Ovary (tissue), 7 donors: ENCODE measurements at regions not wholly inside any gene's neighbourhood (a gene's known extent, or its start where the extent isn't known, plus 50 kb on each side); places are given as distances from the start of the nearest gene placed in this dataset.

Source experiments
- DNase-seq, 5 donors: peaks; one replicate each; pipeline ENCODE4 v3.0.0-alpha.2; 2019 to 2020
- H3K27ac ChIP-seq, 2 donors: fragments of 200-600 bp; one replicate each; pipeline versions ENCODE4 v1.5.1 to v1.8.0; 2019 to 2022
- H3K27me3 ChIP-seq: fragments of 200-600 bp; one replicate; pipeline ENCODE4 v1.8.0; 2022
- H3K36me3 ChIP-seq: fragments of 200-600 bp; sonication (generic); one replicate; pipeline ENCODE4 v1.5.1; 2019
- H3K4me1 ChIP-seq: one replicate; pipeline ENCODE4 v1.8.1; 2013; ENCODE audit warnings: mild to moderate bottlenecking, moderate library complexity; ENCODE audit not compliant: insufficient read depth
- H3K4me3 ChIP-seq: fragments of 200-600 bp; sonication (generic); one replicate; pipeline ENCODE4 v1.5.1; 2017
- H3K9me3 ChIP-seq, 2 donors: fragments of 200-600 bp in 1 of 2; sonication (generic) in 1 of 2; one replicate each; pipeline versions ENCODE4 v1.5.1 to v1.8.1; 2013 to 2019; ENCODE audit warnings: mild to moderate bottlenecking in 1 of 2, moderate library complexity in 1 of 2
- CTCF ChIP-seq, 3 donors: fragments of 450-650 bp in 2 of 3; fragments of 200-600 bp in 1 of 3; IDR thresholded peaks; one replicate each; pipeline versions ENCODE4 v1.5.1 to v1.8.0; 2016 to 2022; ENCODE audit warnings: antibody characterized with exemption in 3 of 3, mild to moderate bottlenecking in 1 of 3
- EP300 ChIP-seq: sonication (generic); formaldehyde crosslinking; IDR thresholded peaks from one replicate; pipeline ENCODE4 v1.6.1; 2017; ENCODE audit warnings: antibody characterized with exemption
- POLR2A ChIP-seq: fragments of 450-650 bp; IDR thresholded peaks from one replicate; pipeline ENCODE4 v1.6.1; 2017; ENCODE audit warnings: antibody characterized with exemption, mild to moderate bottlenecking, moderate library complexity
- WGBS, 3 donors: extraction: QIAGEN DNeasy Blood & Tissue Kit in 1 of 3; methylation state at CpG; one replicate each; pipeline versions ENCODE4 v1.1.5 to v1.1.7; 2013 to 2017; 5-methylcytosine and 5-hydroxymethylcytosine counted together
- intact Hi-C, 4 donors: fragments of 100-400 bp; cut with DNase I; formaldehyde crosslinking; loops; one replicate each; pipeline versions ENCODE4 v1.11.0 to v1.15.1; 2022 to 2023
- donor health status: DM: no; HTN: no; CAD: no; lungs with moderate emphysema.
- donor health status: DM: no; HTN: no; CAD: no.
- donor health status: Bipolar disorder and iron deficiency.
- donor health status: DM: no; HTN: no; CAD: no.
- donor health status: DM: yes; HTN: yes; CAD: no.

- TF ChIP-seq CTCF (IDR thresholded peaks at IDR 0.05), result no peak
- no peak for TF ChIP-seq EP300
- TF ChIP-seq POLR2A, result no peak
- H3K4me1 ChIP-seq, result peaks cover 2% of the 10 kb centered on the region
- H3K4me3 ChIP-seq, result no peak overlapping the region
- 48 to 49% (median 49%) methylated on average over 2 of the region's 2 CpGs for WGBS, 3 donors
- no peaks in the 10 kb centered on the region for H3K27me3 ChIP-seq
- intact Hi-C loops, result no loop called here
- no peak overlapping the region for H3K27ac ChIP-seq
- DNase-seq, result no peak
- no peaks in the 10 kb centered on the region for H3K9me3 ChIP-seq
- H3K36me3 ChIP-seq, result no peaks in the 10 kb centered on the region
Observed at GRCh38 chr2:43012966-43013365, 213.4 kb downstream of the ZFP36L2 start.

- Histone ChIP-seq H3K27me3 (no peaks in the 10 kb centered on the region), H3K36me3 (no peaks in the 10 kb centered on the region), H3K4me3 (no peak overlapping the region), H3K27ac (no peak overlapping the region), H3K9me3 (no peaks in the 10 kb centered on the region), H3K4me1 (no peaks in the 10 kb centered on the region)
- no peak for DNase-seq
- intact Hi-C loops, result no loop called here
- TF ChIP-seq CTCF (IDR thresholded peaks at IDR 0.05) (no peak), POLR2A (no peak), EP300 (no peak)
- 96 to 100% (median 97%) methylated on average over 1 of the region's 1 CpG for WGBS, 3 donors
Observed at GRCh38 chr2:43011158-43011491, 215.3 kb downstream of the ZFP36L2 start.

GRCh38 chr2:43010438-43011157 is 215.8 kb downstream of the ZFP36L2 start:
- H3K4me1 ChIP-seq, result no peaks in the 10 kb centered on the region
- intact Hi-C loops, result no loop called here
- DNase-seq, result no peak
- no peaks in the 10 kb centered on the region for H3K27me3 ChIP-seq
- no peak for TF ChIP-seq POLR2A
- TF ChIP-seq CTCF (IDR thresholded peaks at IDR 0.05), result no peak
- TF ChIP-seq EP300, result no peak
- H3K27ac ChIP-seq, result no peak overlapping the region
- 93 to 94% (median 94%) methylated on average over 5 of the region's 5 CpGs for WGBS, 3 donors
- no peaks in the 10 kb centered on the region for H3K9me3 ChIP-seq
- no peaks in the 10 kb centered on the region for H3K36me3 ChIP-seq
- no peak overlapping the region for H3K4me3 ChIP-seq

- peak in 1 of 5 donors; percentile 2 for DNase-seq
Observed at GRCh38 chr2:43009448-43009847, 217.0 kb downstream of the ZFP36L2 start.

More at GRCh38 chr2:43009448-43009847, 217.0 kb downstream of the ZFP36L2 start:
- Histone ChIP-seq H3K27ac (no peak overlapping the region), H3K9me3 (no peaks in the 10 kb centered on the region), H3K4me1 (no peaks in the 10 kb centered on the region), H3K36me3 (no peaks in the 10 kb centered on the region), H3K27me3 (no peaks in the 10 kb centered on the region), H3K4me3 (no peak overlapping the region)
- intact Hi-C loops, result no loop called here
- 96 to 100% (median 99%) methylated on average over 2 to 5 of the region's 5 CpGs for WGBS, 3 donors
- TF ChIP-seq CTCF (IDR thresholded peaks at IDR 0.05) (no peak), EP300 (no peak), POLR2A (no peak)
